ENCODE measurements at regions not wholly inside any gene's neighbourhood (a gene's known extent, or its start where the extent isn't known, plus 50 kb on each side); places are given as distances from the start of the nearest gene placed in this dataset.

DNA sequence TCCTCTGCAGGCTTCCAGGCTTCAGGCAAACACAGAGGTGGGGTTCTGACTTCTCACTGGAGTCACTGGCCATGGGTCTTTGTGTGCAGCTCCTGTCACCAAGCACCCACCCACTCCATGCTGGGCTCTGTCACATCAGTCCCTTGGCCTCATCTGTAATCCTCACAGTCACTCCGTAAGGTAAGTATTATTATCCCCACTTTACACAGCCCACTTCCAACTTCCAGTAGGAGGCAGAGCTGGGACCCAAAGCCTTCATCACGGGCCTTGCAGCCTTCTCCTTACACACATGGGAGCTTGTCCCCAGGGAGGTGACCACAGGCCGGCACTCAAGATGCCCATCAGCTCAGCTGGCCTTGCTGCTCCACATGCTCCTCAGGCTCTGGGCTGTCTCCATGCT, 266.7 kb upstream of the B3GAT1 start:
- WGBS, 2 donors = 59 to 72% methylated on average over 3 of the region's 3 CpGs
- TF ChIP-seq, protein P1, sequence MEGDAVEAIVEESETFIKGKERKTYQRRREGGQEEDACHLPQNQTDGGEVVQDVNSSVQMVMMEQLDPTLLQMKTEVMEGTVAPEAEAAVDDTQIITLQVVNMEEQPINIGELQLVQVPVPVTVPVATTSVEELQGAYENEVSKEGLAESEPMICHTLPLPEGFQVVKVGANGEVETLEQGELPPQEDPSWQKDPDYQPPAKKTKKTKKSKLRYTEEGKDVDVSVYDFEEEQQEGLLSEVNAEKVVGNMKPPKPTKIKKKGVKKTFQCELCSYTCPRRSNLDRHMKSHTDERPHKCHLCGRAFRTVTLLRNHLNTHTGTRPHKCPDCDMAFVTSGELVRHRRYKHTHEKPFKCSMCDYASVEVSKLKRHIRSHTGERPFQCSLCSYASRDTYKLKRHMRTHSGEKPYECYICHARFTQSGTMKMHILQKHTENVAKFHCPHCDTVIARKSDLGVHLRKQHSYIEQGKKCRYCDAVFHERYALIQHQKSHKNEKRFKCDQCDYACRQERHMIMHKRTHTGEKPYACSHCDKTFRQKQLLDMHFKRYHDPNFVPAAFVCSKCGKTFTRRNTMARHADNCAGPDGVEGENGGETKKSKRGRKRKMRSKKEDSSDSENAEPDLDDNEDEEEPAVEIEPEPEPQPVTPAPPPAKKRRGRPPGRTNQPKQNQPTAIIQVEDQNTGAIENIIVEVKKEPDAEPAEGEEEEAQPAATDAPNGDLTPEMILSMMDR (IDR thresholded peaks at IDR 0.05) = no peak
- TF ChIP-seq POLR2AphosphoS5 (IDR thresholded peaks at IDR 0.05) = no peak
- TF ChIP-seq POLR2A (IDR thresholded peaks at IDR 0.05) = no peak
- no peak for TF ChIP-seq EP300 (IDR thresholded peaks at IDR 0.05)
- DNase-seq = no peak
- ATAC-seq (ENCODE audit: low FRiP score in 2 of 2) = peak in 1 of 2 donors; percentile 17
- peaks cover 0 to 3% (median 0%) of the 10 kb centered on the region in 4 donors for H3K9me3 ChIP-seq
- no peak overlapping the region for H3K27ac ChIP-seq
- H3K36me3 ChIP-seq = no peaks in the 10 kb centered on the region
- H3K4me1 ChIP-seq = no peaks in the 10 kb centered on the region
- H3K4me3 ChIP-seq = no peak overlapping the region
- H3K27me3 ChIP-seq = no peaks in the 10 kb centered on the region

DNA sequence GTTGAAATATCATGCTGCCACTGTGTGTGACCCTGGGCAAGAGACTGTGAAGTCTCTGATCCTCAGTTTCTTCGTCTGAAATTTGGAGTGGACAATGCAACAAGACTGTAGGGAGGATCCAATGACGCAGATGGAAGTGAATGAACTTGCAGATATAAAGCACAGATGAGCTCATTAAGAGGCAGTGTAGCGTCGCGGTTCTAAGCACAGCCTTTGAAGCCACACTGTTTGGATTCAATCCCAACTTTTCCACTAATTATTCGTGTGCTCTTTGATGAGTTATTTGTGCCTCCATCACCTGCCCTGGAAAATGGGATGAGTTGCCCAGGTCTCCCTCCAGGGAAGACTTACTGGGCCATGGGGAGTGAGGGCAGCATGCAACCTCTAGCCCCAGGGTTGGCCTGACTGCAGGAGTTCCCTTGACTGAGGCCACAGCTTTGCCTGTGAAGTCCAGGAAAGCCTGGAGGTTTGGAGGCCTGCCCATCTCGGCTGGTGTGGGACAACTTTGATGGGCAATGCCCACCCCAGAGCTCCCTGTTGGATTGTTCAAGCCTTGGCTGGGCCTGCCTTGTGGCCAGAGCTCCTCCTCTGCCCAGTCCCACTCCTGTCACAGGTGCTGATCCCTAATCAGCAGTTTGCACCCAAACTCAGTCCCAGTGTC, 266.0 kb upstream of the B3GAT1 start:
- H3K27ac ChIP-seq = no peak overlapping the region
- no peaks in the 10 kb centered on the region for H3K27me3 ChIP-seq
- 83 to 85% methylated on average over 7 of the region's 7 CpGs for WGBS, 2 donors
- TF ChIP-seq POLR2A (IDR thresholded peaks at IDR 0.05) = no peak
- no peak for TF ChIP-seq EP300 (IDR thresholded peaks at IDR 0.05)
- TF ChIP-seq, protein P1 (IDR thresholded peaks at IDR 0.05) = no peak
- TF ChIP-seq POLR2AphosphoS5 (IDR thresholded peaks at IDR 0.05) = no peak
- ATAC-seq (ENCODE audit: low FRiP score in 2 of 2) = peak in 1 of 2 donors; percentile 10
- no peaks in the 10 kb centered on the region for H3K36me3 ChIP-seq
- H3K9me3 ChIP-seq = peaks cover 0 to 3% (median 0%) of the 10 kb centered on the region in 4 donors
- H3K4me1 ChIP-seq = no peaks in the 10 kb centered on the region
- DNase-seq = no peak
- H3K4me3 ChIP-seq = no peak overlapping the region

DNA sequence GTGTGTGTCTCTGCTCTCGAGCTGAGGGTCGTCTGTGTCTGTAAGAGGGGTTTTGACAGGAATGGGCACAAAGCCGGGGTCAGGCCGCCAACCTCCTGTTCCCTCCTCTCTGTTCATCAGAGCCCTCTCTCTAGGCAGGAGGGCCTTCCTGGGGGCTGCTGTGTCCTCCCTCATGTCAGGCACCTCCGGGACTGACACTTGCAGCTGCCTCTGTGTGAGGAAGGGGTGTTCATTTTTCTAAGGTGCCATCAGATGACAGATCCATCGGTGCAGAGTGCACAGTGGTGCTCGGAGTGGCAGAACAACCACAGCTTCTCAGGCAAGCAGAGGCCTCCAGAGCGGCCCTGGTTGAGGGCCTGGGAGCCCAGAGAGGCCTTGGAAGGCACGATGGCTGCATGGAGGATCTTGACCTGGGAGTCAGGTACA, 265.4 kb upstream of the B3GAT1 start:
- H3K4me3 ChIP-seq = no peak overlapping the region
- 79 to 82% methylated on average over 8 to 9 of the region's 9 CpGs for WGBS, 2 donors

DNA sequence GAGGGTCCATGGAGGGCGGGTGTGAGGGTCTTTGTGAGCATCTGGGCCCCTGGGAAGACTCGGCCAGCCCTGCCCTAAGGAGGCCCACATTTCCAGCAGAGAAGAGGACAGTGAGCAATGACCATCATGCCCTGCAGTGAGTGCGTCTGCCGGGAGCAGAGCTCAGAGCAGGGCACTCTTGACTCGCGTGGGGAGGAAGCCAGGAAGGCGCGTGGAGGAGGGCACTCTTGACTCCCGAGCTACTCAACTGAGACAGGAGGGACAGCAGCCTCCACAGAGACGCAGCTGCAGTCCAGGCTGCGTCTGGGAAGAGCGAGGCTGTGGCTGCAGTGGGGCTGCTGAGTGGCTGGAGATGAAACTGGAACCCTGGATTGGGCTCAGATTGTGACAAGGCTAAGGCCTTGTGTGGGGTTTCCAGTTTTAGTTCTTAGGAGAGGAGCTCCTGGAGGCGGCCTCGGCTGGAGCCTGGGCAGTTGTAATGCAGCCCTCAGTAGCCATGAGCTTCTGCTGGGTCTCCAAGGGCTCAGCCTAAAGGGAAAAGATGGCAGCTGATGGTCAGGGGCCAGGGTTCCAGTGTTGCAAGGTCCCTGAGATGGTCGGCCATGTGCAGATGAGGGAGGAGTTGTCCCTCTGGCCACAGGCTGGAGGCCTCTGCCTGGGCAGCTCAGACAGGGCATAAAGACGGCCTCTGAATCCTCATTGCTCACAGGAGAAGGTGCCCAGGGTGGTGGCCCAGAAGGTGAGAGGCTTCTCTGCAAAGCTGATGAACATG, 264.7 kb upstream of the B3GAT1 start:
- TF ChIP-seq EP300 (IDR thresholded peaks at IDR 0.05) (no peak), POLR2AphosphoS5 (IDR thresholded peaks at IDR 0.05) (no peak), POLR2A (IDR thresholded peaks at IDR 0.05) (no peak)
- TF ChIP-seq, protein P1 (IDR thresholded peaks at IDR 0.05) = no peak
- no peaks in the 10 kb centered on the region for H3K36me3 ChIP-seq
- 82 to 85% methylated on average over 13 to 16 of the region's 16 CpGs for WGBS, 2 donors
- H3K9me3 ChIP-seq = peaks cover 0 to 3% (median 0%) of the 10 kb centered on the region in 4 donors
- H3K4me3 ChIP-seq = no peak overlapping the region
- H3K27me3 ChIP-seq = no peaks in the 10 kb centered on the region
- H3K27ac ChIP-seq = no peak overlapping the region
- ATAC-seq (ENCODE audit: low FRiP score in 2 of 2) (peak in 1 of 2 donors; percentile 31), DNase-seq (no peak)
- no peaks in the 10 kb centered on the region for H3K4me1 ChIP-seq

More for the DNA sequence above, 265.4 kb upstream of the B3GAT1 start:
- no peaks in the 10 kb centered on the region for H3K4me1 ChIP-seq
- H3K9me3 ChIP-seq = peaks cover 0 to 3% (median 0%) of the 10 kb centered on the region in 4 donors
- peak in 1 of 2 donors; percentile 69 for ATAC-seq (ENCODE audit: low FRiP score in 2 of 2)
- DNase-seq = no peak
- no peak overlapping the region for H3K27ac ChIP-seq
- TF ChIP-seq EP300 (IDR thresholded peaks at IDR 0.05) = no peak
- TF ChIP-seq POLR2AphosphoS5 (IDR thresholded peaks at IDR 0.05) = no peak
- TF ChIP-seq, protein P1 (IDR thresholded peaks at IDR 0.05) = no peak
- no peak for TF ChIP-seq POLR2A (IDR thresholded peaks at IDR 0.05)
- H3K27me3 ChIP-seq = no peaks in the 10 kb centered on the region
- no peaks in the 10 kb centered on the region for H3K36me3 ChIP-seq
